ENCODE measurements at regions not wholly inside any gene's neighbourhood (a gene's known extent, or its start where the extent isn't known, plus 50 kb on each side); places are given as distances from the start of the nearest gene placed in this dataset.
"Not testable (repeated sequence)": the region's sequence is repeated elsewhere in the genome, so short reads cannot be mapped to it uniquely, and the experiment has no call there.

DNA sequence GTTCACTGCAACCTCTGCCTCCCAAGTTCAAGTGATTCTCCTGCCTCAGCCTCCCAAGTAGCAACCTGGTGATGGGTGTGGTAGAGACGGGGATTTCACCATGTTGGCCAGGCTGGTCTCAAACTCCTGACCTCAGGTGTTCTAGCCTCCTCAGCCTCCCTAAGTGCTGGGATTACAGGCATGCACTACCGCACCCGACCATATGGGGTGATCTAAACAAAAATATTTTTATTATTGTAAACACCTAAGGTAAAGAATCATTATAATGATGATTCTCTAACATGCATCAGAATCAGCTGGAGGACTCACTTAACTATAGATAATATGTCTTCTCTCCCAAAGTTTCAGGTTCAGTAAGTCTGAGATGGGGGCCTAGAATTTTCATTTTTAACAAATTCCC lies 96.2 kb upstream of the ALG10 start:
- H3K36me3 ChIP-seq (ENCODE audit: low read depth, low read length), result no peaks in the 10 kb centered on the region
- ChIA-PET CTCF (no interaction called here), POLR2A (ENCODE audit: unreplicated experiment) (no interaction called here)
- H3F3A ChIP-seq (ENCODE audit: low read length, unreplicated experiment), result no peaks in the 10 kb centered on the region
- BruUV-seq (replicated peaks), result no TSS peak
- intact Hi-C loops (cut with micrococcal nuclease), result no loop called here
- H3K4me1 ChIP-seq (ENCODE audit: insufficient read depth, low read length), result 0 out of 2 replicates have a peak, but pooled peaks cover 6% of the 10 kb centered on the region
- H3K27me3 ChIP-seq (ENCODE audit: low read length), result no peaks in the 10 kb centered on the region
- H4K20me1 ChIP-seq (ENCODE audit: low read length), result no peaks in the 10 kb centered on the region
- ATAC-seq (no peak), DNase-seq (no peak)
- no peaks in the 10 kb centered on the region for H3K79me2 ChIP-seq (ENCODE audit: low read length)
- H3K9me2 ChIP-seq (replicated peaks; ENCODE audit: low read length), result no peaks in the 10 kb centered on the region
- no peak overlapping the region for H3K27ac ChIP-seq (ENCODE audit: low read length)
- no peak for TF ChIP-seq EZH2phosphoT487 (IDR thresholded peaks at IDR 0.05; ENCODE audit: borderline replicate concordance, low read length)
- TF ChIP-seq, protein P1, sequence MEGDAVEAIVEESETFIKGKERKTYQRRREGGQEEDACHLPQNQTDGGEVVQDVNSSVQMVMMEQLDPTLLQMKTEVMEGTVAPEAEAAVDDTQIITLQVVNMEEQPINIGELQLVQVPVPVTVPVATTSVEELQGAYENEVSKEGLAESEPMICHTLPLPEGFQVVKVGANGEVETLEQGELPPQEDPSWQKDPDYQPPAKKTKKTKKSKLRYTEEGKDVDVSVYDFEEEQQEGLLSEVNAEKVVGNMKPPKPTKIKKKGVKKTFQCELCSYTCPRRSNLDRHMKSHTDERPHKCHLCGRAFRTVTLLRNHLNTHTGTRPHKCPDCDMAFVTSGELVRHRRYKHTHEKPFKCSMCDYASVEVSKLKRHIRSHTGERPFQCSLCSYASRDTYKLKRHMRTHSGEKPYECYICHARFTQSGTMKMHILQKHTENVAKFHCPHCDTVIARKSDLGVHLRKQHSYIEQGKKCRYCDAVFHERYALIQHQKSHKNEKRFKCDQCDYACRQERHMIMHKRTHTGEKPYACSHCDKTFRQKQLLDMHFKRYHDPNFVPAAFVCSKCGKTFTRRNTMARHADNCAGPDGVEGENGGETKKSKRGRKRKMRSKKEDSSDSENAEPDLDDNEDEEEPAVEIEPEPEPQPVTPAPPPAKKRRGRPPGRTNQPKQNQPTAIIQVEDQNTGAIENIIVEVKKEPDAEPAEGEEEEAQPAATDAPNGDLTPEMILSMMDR (conservative IDR thresholded peaks at IDR 0.05; ENCODE audit: low read depth, low read length), result no peak
- no peak for TF ChIP-seq EZH2 (IDR thresholded peaks at IDR 0.05; ENCODE audit: low read length, unreplicated experiment)
- H3K4me2 ChIP-seq (ENCODE audit: low read length), result no peak overlapping the region
- H2AFZ ChIP-seq (ENCODE audit: low read length), result no peak overlapping the region
- no peak overlapping the region for H3K4me3 ChIP-seq (ENCODE audit: low read length)
- H3K9me3 ChIP-seq (ENCODE audit: low read length), result no peaks in the 10 kb centered on the region
- H3K9ac ChIP-seq (ENCODE audit: low read length), result no peak overlapping the region

DNA sequence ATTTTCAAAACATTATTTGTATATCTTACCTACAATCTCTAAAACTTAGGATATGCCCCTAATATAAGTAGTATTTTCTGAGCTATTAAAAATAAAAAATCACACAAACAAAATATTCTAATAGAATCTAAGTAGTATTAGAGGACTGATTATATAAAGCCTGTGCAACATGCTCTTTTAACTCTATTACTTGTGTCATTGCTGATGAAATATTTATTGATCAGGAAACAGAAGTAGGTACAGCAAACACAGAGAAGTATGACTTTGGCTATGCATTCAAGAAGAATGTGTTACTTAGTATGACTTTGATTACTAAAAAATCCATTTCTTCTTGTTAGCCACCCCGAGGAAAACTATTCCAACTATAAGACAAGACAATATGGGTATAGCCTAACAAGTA lies 84.6 kb upstream of the ALG10 start:
- H3K9me3 ChIP-seq (ENCODE audit: low read length); H3K4me3 ChIP-seq (ENCODE audit: low read length); H3K9me2 ChIP-seq (replicated peaks; ENCODE audit: low read length); H3K27ac ChIP-seq (ENCODE audit: low read length); CTCF ChIA-PET; H4K20me1 ChIP-seq (ENCODE audit: low read length); H2AFZ ChIP-seq (ENCODE audit: low read length); ATAC-seq; H3K9ac ChIP-seq (ENCODE audit: low read length); H3K4me1 ChIP-seq (ENCODE audit: insufficient read depth, low read length); H3K27me3 ChIP-seq (ENCODE audit: low read length); H3F3A ChIP-seq (ENCODE audit: low read length, unreplicated experiment); H3K36me3 ChIP-seq (ENCODE audit: low read depth, low read length); DNase-seq; BruUV-seq (replicated peaks); H3K4me2 ChIP-seq (ENCODE audit: low read length); POLR2A ChIA-PET (ENCODE audit: unreplicated experiment); H3K79me2 ChIP-seq (ENCODE audit: low read length); intact Hi-C loops (cut with micrococcal nuclease): not testable (repeated sequence)

DNA sequence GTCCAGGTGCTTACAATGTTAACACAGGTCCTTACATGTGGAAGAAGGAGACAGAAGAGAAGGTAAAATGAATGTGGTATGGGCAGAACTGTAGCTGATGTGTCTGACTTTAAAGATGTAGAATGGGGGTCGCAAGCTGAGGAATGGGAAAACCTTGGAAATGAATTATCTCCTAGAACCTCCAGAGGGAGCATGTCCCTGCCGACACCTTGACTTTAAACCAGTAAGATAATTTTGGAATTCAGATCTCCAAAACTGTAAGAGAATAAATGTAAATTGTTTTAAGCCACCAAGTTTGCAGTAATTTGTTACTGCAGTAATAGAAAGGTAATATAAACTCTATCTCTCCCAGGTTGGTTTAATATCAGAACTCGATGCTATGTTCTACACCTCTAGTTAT lies 80.1 kb upstream of the ALG10 start:
- ChIA-PET CTCF (no interaction called here), POLR2A (ENCODE audit: unreplicated experiment) (no interaction called here)
- Histone ChIP-seq H3K4me3 (ENCODE audit: low read length) (no peak overlapping the region), H3F3A (ENCODE audit: low read length, unreplicated experiment) (no peaks in the 10 kb centered on the region), H3K4me1 (ENCODE audit: insufficient read depth, low read length) (peaks cover 16% of the 10 kb centered on the region), H3K27ac (ENCODE audit: low read length) (no peak overlapping the region), H4K20me1 (ENCODE audit: low read length) (no peaks in the 10 kb centered on the region), H3K27me3 (ENCODE audit: low read length) (no peaks in the 10 kb centered on the region), H3K9ac (ENCODE audit: low read length) (no peak overlapping the region), H3K9me2 (replicated peaks; ENCODE audit: low read length) (no peaks in the 10 kb centered on the region), H3K36me3 (ENCODE audit: low read depth, low read length) (no peaks in the 10 kb centered on the region), H2AFZ (ENCODE audit: low read length) (no peak overlapping the region), H3K4me2 (ENCODE audit: low read length) (no peak overlapping the region), H3K79me2 (ENCODE audit: low read length) (no peaks in the 10 kb centered on the region), H3K9me3 (ENCODE audit: low read length) (no peaks in the 10 kb centered on the region)
- intact Hi-C loops (cut with micrococcal nuclease), result no loop called here
- ATAC-seq (no peak), DNase-seq (peak; percentile 8)
- no TSS peak for BruUV-seq (replicated peaks)
- TF ChIP-seq, protein P1 (conservative IDR thresholded peaks at IDR 0.05; ENCODE audit: low read depth, low read length), result peak; percentile 44
- TF ChIP-seq EZH2 (IDR thresholded peaks at IDR 0.05; ENCODE audit: low read length, unreplicated experiment), result no peak

All from PC-3 (cell line).